Fibroblast of upper back skin (primary cell): ENCODE measurements at regions not wholly inside any gene's neighbourhood (a gene's known extent, or its start where the extent isn't known, plus 50 kb on each side); places are given as distances from the start of the nearest gene placed in this dataset.

Source experiments
- DNase-seq: peaks from one replicate; pipeline ENCODE4 v3.0.0-alpha.2; 2013

DNA sequence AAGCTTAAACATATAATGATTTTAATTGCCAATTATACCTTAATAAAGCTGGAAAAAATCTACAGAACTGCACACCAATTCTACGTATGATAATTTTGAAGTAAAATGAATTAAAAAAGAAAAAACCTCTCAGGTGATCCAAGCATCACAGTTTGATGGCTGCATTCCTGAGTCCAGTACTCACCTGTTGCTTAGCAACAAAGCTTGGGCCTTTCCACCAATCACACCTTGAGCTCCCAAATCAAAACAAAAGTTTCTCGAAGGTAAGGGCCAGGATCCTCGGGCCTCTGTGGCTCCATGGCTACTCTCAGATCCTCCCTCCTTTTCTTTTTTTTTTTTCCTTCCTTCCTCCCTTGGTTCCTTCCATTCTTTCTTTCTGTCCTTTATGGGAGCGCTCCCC is 137.2 kb upstream of the PCBD1 start:
- no peak for DNase-seq

DNA sequence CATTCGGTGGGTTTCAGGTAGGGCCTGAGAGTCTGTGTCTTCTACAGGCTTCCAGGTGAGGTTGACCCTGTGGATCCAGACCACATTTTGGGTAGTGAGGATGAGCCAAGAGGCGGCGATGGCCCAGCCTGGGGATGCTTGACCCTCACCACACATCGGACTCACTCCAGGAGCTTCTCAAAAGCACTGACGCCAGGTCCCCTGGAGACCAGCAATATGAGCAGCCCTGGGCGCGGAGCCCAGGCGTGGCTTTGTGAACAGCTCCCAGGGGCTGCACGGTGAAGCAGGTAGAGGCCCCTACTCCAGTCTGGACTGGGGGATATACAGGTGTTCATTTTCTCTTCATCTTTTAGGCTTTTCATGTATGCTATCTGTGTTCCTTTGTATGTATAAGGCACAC is 139.7 kb upstream of the PCBD1 start:
- no peak for DNase-seq

DNA sequence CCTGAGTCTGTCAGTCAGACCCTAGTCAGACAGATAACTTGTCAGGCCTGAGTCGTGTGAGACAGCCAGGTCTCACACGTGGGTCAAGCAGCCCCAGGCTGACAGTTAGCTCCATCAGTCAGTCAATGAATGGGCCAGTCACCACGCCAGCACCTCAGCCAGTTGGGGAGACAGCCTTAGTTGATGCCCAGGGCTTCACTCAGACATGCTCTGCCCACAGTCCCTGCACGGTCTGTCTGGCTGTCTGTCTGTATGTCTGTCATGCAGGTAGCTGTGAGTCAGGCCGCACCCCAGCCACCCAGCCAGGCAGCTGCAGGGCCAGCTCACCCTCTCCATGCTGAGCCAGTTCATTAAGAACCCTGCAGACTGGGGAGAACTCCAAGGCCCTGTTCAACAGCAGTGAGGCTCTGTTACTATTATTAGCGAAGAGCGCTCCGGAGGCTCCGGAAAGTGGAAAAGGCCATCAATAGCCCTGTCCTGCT is 141.1 kb upstream of the PCBD1 start:
- DNase-seq = no peak

DNA sequence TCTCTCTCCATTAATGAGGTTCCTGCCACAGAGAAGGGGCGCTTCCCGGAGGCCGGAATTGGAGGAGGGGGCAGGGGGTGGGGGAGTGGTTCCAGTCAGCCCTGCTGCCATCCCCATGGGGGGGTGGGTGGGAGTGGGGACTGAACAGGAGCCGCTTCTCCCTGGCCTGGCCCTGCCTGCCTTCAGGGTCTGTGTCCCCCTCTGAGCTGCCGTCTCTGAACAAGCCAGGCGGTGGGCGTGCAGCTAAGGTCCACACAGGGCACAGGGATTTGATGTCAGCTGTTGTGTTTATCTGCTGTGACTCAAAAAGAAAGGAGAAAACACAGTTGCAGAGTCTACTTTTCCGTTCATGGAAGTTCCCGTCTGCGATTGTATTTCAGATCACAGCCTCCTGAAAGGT is 141.5 kb upstream of the PCBD1 start:
- DNase-seq = no peak

DNA sequence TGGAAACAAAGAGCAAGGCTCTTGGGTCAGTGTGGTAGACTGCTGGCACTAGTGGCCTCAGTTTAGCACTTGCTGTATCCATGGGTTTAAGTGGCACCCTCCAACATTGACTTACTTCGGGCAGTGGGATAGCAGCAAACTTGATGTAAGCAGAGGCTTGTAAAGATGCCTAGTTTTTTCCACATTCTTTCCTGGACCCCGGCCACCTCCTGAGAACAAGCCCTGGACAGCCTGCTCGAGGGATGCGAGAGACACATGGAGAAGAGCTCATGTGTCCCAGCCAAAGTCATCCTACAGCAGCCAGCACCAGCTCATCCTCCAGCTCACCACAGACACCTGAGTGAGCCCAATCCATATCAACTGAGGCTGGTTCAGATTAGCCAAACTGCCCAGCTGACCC is 142.7 kb upstream of the PCBD1 start:
- DNase-seq = no peak

DNA sequence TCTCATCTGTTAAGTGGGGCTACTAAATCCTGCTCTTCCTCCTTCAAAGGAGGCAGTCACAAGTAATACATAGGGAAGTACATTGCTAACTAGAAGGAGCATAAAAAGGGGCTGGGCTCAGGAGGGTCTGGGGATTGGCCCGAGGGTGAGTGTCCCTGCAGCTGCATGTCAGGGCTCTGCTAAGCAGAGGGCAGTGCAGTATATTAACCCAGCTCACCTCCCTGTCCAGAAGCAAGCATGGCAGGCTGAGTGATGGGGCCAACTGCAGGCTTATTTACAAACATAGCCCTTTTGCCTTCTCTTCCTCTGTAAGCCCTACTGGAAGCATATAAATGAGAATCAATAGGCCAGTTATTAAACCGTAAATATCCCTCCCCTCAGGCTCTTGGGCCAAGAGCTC is 143.2 kb upstream of the PCBD1 start:
- DNase-seq = no peak

DNA sequence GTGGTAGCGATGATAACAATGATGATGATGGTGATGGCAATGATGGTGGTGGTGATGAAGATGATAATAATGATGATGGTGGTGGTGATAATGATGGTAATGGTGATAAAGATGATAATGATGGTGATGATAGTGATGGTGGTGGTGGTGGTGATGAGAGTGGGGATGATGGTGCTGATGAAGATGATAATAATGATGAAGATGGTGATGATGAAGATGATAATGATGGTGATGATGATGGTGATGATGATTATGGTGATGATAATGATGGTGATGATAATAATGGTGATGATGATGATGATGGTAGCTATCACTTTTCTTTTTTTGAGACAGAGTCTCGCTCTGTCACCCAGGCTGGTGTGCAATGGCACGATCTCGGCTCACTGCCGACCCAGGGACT is 144.5 kb upstream of the PCBD1 start:
- DNase-seq = no peak

DNA sequence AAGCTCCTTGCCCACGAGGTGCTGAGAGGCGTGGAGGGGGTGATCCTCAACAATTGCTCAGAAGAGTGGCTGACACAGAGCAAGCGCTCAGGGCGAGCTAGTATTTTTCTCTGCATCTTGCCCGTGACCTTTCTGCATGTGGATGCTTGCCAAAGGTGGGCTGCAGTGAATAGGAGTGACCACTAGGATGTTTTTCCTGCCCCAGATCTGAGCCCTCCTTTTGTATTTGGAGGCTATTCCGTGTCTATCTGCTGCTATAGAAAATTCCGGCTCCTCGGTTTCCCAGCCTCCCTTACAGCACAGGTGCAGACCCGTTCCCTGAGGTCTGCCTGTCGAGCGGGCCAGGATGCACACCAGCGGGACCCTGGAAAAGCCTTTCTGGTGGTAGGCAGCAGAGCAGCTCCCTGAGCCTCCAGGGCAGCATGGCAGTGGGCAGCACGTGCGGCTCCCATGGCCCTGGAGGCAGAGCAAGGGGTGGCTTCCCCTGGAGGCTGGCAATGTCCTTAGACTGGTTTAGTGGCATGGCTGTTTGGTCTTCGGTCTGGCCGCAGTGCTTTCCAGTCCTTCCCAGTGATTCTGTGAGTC is 145.1 kb upstream of the PCBD1 start:
- no peak for DNase-seq

DNA sequence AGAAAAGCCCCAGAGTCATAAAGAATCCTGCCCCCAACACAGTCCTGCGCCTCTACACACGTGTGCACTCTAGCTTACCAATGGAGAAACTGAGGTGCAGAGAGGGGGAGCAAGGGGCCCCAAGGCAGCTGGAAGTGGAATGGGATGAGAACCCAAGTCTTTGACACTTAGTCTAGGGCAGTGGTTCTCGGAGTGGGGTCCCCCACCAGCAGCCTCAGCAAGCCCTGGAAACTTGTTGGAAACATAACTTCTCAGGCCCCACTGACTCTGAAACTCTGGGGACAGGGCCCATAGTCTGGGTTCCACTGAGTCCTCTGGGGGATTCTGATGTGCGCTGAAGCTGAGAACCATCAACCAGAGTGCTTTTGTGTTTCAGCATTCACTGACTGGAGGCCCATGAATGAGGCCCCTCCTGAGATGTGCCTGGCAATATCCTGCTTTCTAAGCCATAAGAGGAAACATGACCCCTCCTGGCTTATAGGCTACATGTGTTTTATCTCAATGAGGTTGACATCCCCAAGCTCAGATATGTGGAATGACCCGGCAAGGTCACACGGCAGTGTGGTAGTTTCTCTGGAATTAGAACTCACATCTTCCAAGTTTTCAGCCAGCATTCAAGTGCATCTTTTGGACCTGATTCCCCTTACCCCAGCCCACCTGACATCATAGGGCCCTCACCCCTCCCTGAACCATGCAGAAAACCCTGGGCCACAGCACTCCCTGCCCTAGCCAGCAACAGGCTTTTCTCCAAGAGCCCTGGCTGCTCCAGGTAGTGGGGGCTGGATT is 147.3 kb upstream of the PCBD1 start:
- no peak for DNase-seq

DNA sequence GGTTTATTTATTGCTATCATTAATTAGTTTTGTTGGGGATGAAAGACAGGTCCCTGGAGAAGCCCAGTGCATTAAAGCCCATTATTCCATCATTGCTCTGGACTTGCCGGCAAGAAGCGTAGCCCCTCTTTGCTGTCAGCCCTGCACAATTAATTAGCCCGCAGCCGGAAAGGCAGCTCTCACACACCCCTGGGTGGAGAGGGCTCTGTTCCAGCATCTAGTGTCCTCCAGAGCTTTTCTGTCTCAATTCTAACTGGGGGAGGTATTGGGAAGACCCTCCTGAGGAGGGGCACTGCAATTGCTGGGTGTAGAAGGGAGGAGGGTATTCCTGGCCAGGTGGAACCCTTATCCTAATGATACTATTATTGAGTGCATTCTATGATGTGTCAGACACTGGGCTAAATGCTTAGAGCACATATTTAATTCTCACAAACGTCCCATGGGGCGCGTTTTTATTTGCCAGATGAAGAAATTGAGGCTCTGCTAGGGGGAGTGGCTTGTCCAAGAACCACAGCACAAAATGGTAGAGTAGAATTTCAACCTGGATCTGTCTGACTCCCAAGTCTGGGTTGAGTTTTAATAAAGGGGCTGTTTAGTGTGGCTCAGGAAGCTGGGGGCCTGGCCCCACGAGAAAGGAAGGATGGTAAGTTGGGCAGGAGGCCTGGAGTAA is 148.1 kb upstream of the PCBD1 start:
- no peak for DNase-seq

DNA sequence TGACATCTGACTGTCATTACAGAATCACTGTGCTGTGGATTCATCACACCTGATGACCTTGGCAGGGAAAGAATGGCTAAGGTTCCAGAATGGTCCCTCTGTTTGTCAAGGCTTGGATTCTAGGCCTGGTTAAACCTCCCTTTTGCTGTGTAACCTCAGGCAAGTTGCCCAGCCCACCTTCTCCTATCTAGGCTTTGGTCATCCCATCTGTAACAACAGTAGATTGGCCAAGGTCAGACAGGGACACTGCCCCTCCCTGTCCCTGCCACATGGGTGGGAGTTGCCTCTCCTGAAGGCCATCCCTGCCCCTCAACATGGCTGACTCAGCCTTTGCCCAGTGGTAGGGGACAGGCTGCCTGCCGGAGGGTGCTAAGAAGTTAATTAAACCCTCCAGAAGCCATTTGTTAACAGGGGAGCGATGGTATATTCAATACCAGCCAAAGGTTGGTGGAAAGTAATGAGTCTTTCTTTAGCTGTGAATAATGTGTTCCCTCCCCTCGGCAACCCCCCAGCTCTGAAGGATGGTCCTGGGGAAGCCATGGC is 149.8 kb upstream of the PCBD1 start:
- DNase-seq = no peak

DNA sequence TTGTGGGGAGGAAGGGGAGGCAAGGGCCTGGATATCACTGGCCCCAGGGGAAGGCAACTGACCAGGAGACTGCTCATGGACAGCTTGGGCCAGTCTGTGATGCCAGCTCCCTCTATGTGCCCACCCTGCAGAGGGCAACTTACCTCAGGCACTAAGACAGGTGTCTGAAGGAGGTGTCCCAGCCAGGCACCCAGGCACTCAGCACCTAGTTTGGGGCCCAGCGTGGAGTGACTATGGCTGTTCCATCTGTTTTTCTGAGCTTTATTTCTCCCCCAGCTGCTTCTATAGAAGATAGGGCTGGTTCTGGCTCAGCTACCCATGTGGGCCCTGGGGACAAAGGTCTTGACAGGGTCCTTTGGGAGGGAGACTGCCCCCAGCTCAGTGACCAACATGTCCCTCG is 150.6 kb upstream of the PCBD1 start:
- no peak for DNase-seq

DNA sequence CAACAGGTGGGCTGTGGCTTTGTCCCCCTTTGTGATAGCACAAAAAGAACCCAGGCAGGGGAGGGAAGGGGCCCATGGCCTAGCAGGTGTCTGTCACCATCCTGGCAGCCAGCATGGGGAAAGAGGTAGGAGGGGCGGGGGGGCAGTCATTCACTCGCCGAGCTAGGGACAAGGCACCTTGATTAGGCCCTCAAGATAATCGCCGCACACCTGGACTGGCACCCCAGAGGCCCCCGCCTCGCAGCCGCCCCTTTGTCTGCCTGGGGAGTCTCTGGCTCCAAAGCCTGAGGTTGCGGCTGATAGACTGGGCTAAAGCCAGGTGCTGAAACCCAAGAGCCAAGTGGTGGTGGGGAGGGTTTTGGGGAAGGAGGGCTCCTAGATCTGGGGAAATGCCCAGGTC is 151.2 kb upstream of the PCBD1 start:
- no peak for DNase-seq

DNA sequence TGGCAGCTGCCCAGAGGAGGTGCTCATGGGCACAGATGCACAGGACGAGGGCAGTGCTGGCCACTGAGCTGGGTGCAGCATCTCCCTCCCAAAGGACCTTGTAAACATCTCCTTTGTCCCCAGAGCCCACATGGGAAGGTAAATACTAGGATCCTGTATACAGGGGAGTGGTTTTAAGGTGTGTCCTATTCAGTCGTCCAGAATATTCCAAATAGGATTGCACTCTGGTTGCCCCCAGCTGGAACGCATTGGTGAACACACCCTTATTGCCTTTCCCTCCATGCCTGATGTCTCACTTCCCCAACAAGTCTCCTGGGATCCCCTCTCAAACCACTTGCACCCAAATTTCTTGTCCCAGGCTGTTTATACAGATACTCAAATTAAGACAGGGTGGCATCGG is 152.0 kb upstream of the PCBD1 start:
- DNase-seq = no peak

DNA sequence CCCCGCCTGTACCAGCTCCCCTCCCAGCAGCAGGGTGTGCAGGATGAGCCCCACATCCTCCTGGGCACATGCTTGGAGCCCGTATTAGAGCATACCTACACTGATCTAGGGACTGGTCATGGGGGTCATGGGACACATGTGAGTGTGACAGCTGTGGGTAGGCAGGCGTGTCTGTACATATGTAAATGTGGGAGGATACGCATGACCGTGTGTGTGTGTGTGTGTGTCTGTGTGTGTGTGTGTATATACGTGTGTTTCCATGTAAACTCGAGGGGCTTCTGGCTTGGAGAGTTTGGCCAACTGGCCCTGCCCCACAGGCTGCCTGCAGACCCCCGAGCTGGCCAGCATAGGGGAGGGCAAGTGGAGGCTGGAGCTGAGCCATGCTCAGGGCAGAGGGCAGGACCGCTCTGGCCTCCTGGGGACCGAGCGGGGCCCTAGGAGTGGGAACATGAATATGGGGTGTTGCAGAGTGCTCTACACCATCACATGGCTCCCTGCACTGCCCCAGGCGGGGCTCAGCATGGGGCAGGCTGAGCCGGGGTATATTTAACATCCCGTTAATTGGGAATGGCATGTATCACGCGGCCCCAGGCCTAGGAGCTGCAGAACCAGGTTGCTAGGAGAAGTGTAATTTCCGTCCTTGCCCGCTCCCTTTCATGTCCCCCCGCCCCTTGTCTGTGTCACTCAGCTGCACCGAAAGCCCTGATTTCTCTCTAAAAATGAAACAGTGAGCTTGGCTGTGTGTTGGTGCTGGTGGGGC is 152.7 kb upstream of the PCBD1 start:
- DNase-seq = no peak

DNA sequence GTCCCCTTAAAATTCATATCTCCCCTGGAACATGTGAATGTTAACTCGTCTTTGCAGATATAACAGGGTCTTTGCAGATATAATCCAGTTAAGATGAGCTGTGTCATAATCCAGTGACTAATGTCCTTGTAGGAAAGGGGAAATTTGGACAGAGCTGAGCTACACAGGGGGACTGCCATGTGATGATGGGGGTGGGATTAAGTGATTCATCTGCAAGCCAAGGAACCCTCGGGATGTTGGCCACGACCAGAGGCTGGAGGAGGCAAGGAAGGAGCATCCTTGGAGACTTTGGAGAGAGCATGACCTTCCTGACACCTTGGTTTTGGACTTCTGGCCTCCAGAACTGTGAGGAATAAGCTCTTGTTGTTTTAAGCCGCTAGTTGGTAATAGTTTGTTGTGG is 153.9 kb upstream of the PCBD1 start:
- DNase-seq = no peak

DNA sequence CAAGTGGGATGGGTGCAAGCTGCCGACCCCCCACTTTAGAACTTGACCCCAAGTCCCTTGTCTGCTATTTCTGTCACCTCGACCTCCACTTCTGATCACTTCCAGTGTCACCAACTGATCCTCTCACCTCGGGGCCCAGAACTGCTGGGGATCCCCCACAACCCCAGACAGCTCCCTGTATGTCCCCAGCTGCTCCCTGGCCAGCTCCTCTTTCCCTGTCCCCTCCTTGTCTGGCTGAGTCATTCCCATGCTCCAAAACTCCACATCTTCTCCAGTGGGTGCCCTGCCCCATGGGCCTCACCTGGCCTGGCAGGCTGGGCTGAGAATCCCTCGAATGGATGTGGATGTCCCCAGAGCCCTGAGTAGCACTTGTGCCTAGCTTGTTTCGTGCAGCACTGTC is 154.3 kb upstream of the PCBD1 start:
- DNase-seq = no peak

DNA sequence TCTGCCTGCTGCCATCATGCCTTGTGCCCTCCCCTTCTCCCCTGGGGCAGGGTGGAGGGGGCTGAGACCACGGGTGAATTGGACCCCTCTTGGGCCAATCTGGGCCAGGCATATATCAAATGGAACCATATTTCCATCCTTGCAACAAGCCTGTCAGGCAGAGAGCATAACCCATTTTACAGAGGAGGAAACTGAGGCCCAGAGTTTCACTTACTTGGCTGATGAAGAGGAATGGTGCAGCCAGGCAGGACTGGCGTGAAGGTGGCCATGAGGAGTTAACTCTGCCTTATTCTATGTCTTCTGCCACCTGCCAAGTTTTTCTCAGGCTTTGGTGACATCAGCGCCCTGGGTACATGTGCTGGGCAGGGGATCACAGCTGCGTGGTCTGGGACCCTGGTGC is 155.5 kb upstream of the PCBD1 start:
- no peak for DNase-seq

DNA sequence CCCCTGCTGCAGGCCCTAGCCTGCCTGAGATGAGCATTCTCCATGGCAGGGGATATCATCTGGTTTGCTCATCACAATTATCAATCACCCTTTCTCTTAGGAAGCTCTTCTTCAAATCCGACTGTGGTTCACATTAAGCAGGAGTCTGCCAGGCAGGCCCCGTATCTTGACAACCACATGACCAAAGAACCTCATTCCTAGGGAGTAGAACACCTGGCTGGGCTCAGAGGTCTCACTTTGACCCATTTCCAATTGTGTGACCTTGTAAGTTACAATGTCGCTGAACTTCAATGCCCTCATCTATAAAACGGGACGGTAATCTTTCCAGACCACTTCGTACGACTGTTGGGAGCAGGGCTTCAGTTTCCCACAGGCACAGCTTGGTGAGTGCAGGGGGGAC is 156.4 kb upstream of the PCBD1 start:
- no peak for DNase-seq

DNA sequence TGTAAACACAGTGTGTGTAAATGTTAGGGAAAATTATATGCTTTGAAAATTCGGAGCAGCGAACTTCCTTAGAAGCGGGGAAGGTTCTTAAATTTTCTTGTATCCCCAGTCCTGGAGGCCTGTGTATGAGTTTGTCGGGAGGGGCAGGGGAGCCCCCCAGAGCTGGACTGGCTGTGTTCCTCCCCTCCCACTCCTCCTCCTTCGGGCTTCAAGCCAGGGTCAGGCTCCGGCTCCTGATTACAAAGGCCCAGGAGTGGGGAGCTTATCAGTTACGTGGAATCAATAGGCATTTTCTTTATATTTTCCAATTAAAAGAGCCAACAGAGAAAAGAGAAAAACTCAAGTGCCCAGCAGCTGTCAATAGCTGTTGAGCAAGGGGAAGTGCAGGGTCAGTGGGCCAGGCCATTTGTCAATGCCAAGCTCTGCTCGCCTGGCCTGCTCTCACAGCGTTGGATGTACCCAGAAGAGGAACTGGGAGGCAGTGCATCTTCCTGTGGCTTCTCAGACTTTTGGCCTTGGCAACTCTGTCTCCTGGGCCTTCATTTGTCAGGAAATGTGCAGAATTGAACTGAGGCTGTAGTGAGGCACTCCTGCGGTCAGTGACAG is 156.9 kb upstream of the PCBD1 start:
- DNase-seq = no peak

DNA sequence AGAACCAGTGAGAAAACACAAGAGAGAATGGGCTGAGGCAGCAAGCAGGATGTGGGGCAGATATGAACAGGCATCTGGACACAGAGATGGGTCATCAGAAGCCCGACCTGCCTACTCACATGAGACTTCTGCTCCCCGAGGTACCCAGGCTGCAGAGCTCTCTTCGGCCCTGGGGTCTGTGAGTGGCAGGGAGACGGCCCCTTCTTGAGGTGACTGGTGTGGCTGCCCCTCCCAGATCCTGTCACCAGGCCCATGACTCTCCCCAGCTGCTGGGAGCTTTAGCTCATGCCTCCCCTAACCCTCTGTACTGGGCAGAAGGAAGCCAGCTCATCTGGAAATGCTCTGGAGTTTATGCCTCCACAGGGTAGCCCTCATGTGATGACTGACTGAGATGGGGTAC is 157.6 kb upstream of the PCBD1 start:
- no peak for DNase-seq

DNA sequence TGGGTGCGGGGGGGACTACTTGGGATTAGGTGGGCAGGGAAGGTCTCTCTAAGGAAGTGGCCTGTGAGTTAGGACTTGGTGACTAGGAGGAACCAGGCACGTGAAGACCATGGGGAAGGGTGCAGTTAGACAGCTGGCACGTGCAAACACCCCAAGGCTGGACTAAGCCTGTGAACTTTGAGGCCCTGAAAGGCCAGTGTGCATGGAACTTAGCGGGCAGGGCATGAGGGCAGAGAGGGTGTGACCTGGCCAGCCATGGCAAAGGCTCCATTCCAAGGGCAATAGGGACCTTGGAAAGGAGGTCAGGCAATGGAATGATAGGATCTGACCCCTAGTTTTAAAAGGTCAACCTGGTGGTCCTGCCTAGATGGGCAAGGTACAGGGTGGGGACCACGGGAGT is 158.4 kb upstream of the PCBD1 start:
- no peak for DNase-seq
